ENCODE measurements at regions not wholly inside any gene's neighbourhood (a gene's known extent, or its start where the extent isn't known, plus 50 kb on each side); places are given as distances from the start of the nearest gene placed in this dataset.

GRCh38 chr13:76163761-76164160 is 527.6 kb downstream of the LMO7 start:
- no peak for ATAC-seq

GRCh38 chr13:76160961-76161925 is 525.1 kb downstream of the LMO7 start:
- ATAC-seq = no peak

DNA sequence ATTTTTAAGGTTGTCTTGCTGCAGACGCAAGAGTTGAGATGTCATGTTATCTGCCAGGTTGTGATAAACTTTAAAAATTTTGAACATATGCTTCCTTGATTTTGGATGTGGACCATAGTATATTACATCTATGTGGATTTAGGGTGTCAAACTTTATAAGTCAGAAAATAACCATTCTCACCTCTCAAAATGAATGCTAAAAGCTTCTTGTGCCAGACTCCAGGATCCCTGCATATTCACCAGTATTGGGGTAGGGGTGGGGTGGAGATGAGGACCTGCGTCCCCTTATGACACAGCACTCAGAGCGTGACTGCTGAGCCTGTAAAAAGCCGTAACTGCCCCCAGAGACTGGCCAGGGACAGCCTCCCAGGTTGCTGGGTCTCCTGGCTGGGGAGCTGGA is 524.4 kb downstream of the LMO7 start:
- ATAC-seq = no peak

DNA sequence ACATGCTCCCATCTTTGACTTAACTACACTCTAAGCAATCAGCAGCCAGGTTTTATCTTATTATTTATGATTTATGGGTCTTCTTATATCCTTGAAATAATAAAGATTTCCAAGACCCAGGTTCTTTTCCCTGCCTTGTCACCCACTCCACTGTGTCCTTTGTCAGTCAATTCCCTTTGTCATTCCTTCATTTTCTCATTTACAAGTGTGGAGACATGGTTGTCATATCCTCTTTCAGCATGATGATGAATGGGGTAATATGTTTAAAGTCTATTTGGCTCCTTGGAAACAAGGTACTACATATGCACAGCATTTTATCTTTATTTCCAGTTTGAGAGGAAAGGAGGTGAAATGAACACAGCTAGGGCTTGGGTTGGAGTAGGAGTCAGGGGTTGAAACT is 521.8 kb downstream of the LMO7 start:
- no peak for ATAC-seq

- no peak for ATAC-seq
Observed at GRCh38 chr13:76153239-76153638, 517.1 kb downstream of the LMO7 start.

- ATAC-seq = no peak
Observed at GRCh38 chr13:76148926-76149325, 512.8 kb downstream of the LMO7 start.

GRCh38 chr13:76148374-76148773 is 512.2 kb downstream of the LMO7 start:
- no peak for ATAC-seq

DNA sequence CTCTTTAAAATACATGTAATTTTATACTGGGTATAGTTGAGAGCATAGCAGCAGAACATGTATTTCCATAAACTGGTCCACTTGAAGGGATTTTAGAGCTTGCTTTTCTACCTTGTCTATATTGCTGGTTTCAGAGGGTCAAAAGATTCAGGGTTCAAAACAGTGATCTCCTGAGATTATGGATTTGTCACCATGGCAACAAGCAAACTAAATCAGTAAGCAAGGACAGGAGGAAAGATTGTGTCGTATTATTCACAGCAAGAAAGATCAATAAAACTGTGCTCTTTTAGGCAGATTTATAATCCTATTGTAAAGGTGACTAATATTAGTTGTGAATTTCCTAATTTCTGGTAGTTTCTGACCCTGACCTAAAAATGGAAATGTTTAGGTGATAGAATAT is 496.4 kb downstream of the LMO7 start:
- ATAC-seq = no peak

GRCh38 chr13:76131551-76131950 is 495.4 kb downstream of the LMO7 start:
- ATAC-seq = no peak

DNA sequence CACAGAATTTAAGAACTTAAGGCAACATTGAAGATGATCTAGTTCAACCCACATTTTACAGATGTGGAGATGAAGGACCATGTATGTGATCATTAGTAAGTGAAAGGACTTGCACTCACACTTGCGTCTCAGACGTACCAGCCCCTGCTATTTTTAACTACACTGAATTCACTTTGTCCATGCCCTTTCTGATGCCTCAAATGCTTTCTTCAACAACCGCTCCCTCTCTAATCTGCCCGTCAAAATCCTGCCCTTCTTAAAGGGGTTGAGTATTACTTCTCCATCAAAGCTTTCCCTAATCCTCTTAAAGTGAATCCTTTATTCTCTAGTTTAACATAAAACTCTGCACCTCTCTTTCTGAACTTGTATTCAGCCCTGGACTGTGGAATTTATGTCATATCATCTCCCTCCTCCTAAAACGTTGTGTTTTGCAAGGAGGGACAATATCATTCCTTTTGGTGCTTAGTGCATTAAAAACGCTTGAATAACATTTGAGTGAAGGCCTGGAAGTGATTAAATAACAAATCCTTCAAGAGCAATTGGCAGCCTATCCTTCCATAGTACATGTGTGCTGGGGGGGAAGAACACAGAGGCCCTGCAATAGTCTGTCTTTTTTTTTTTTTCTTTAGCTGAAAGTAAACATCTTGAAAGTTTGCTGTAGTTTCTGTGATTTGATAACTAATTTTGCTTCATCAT is 493.3 kb downstream of the LMO7 start:
- no peak for ATAC-seq

DNA sequence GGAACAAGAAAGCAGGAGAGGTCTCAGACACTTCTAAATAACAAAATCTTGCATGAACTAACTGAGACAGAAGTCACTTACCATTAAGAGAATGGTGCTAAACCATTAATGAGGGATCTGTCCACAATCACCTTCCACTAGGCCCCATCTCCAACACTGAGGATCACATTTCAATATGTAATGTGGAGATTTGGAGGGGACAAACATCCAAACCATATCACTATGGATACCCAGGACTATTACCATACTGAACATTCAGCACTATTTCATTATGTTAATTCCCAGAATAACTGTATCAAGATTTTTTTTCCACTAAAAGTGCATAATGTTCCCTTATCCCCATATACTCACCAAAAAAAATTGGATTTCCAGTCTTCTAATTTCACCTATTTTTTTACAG is 491.8 kb downstream of the LMO7 start:
- no peak for ATAC-seq

- ATAC-seq = no peak
Observed at GRCh38 chr13:76123548-76123947, 487.4 kb downstream of the LMO7 start.

GRCh38 chr13:76116751-76117360 is 480.7 kb downstream of the LMO7 start:
- ATAC-seq = no peak

- ATAC-seq = no peak
Observed at GRCh38 chr13:76106763-76107162, 470.6 kb downstream of the LMO7 start.

DNA sequence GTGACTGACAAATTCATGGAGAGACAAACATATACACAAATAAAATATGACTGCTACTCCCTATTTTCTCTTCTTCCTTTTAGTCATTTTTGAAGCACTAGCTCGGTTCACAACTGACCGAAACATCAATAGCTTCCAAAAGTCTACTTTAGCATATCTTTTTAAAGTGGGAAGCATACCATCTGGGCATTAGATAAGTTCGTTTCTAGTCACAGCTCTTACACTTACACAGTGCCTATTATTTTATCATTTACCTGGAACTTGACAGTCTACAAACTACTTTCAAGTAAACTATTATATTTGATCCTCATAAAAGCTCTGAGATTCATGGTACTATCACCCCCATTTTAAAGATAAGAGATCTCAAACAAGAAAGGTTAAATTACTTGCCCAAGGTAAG is 458.5 kb downstream of the LMO7 start:
- no peak for ATAC-seq

DNA sequence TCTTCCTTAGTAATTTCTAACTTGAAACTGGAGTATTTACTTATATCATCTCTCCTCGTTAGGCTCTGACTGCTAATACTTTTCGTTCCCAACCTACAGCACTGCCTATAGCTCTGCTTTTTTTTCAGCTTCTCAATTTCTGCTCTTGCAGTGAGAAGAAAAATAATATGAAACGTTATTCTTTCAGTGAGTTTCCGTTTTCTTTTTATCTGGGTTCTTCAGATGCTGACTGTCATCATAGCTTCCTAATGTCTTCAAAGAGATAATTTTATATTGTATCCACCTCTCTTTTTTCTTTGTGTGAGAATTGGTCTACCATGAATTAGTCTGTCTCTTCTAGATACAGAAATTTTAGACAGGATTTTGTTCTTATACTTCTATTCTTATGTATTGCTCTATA is 454.9 kb downstream of the LMO7 start:
- ATAC-seq = no peak

- ATAC-seq = no peak
Observed at GRCh38 chr13:76086729-76087128, 450.6 kb downstream of the LMO7 start.

GRCh38 chr13:76067850-76068249 is 431.7 kb downstream of the LMO7 start:
- ATAC-seq = no peak

DNA sequence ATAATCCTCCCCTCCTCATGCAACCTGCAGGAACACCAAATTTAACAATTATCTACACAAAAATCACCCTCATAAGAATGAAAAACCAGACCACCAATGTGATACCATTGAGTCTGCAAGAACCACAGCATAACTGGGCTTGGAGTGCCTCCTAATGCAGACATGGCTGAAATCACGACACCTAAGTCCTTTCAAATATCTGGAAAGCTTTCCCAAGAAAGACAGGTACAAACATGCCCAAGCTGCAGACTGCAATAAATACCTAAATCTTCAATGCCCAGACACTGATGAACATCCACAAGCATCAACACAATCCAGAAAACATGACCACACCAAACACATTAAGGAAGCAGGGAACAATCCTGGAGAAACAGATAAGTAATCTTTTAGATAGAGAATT is 417.1 kb downstream of the LMO7 start:
- ATAC-seq = no peak

GRCh38 chr13:76049376-76049746 is 413.2 kb downstream of the LMO7 start:
- no peak for ATAC-seq

DNA sequence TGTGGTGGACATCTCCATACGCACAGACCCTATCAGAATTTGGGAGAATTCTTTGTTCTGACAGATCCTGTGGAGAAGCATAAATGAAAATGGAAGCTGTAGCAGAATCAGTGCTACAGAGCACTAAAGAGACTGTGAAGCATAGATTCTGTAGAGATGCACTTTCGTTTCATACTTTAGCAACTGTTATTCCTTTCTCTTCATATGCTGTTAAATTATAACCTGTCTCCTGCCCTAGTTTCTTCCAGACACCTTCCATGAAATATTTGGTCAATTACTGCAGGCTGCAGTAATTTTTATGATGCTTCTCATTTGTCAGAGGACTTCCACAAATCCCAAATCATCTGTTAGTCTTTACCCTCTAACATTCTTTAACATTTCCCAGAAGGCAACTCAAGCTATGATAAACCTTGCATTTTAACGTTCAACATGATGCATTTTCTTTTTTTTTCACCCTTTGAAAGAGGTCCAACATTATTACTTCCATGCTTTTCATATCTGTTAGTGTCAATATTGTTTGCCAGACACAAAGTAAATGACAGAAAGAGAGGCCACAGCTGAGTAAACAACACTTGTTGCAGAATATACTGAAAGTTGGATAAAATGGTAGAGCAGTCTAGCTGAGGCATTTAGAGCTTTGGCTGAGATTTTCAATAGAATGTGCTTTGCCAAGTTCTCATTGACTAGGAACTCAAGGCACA is 412.7 kb downstream of the LMO7 start:
- no peak for ATAC-seq

DNA sequence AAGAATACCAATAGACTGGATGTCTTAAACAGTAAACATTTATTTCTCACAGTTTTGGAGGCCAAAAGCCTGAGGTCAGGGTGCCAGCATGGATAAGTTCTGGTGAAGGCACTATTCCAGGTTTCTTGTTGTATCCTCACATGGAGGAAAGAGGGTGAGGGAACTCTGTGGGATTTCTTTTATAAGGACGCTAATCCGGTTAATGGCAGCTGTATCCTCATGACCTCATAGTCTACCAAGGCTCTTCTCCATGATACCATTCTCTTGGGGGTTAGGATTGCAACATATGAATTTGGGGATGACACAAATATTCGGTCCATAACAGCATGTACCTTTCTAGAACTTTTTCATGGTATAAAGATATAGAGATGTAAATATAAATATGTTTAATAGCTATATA is 412.0 kb downstream of the LMO7 start:
- no peak for ATAC-seq

GRCh38 chr13:76043874-76044273 is 407.7 kb downstream of the LMO7 start:
- ATAC-seq = no peak
